Loucy (cell line): ENCODE measurements at regions not wholly inside any gene's neighbourhood (a gene's known extent, or its start where the extent isn't known, plus 50 kb on each side); places are given as distances from the start of the nearest gene placed in this dataset.

ENCODE experiments used
- H2AFZ ChIP-seq: fragments of 200-600 bp; sonication (generic); 2 replicates; pipeline ENCODE4 v1.6.0; 2016; ENCODE audit warnings: antibody characterized with exemption, mild to moderate bottlenecking, low read length, moderate library complexity
- H3F3A ChIP-seq: fragments of 200-600 bp; 2 replicates; pipeline ENCODE4 v1.6.0; 2016; ENCODE audit warnings: antibody characterized with exemption, low read depth, mild to moderate bottlenecking
- H3K27me3 ChIP-seq: fragments of 200-600 bp; sonication (generic); 2 replicates; pipeline ENCODE4 v1.6.1; 2014; ENCODE audit warnings: low read length, mild to moderate bottlenecking; ENCODE audit not compliant: insufficient read depth, poor library complexity, severe bottlenecking
- H3K36me3 ChIP-seq: fragments of 200-600 bp; sonication (generic); 2 replicates; pipeline ENCODE4 v1.6.1; 2016; ENCODE audit warnings: low read length; ENCODE audit not compliant: insufficient read depth
- H3K4me1 ChIP-seq: fragments of 200-600 bp; sonication (generic); 2 replicates; pipeline ENCODE4 v1.5.1; 2014; ENCODE audit warnings: low read length, mild to moderate bottlenecking; ENCODE audit not compliant: insufficient read depth, poor library complexity, severe bottlenecking
- H3K4me2 ChIP-seq: fragments of 200-600 bp; sonication (generic); 2 replicates; pipeline ENCODE4 v1.6.0; 2014; ENCODE audit warnings: antibody characterized with exemption, low read length, low read depth, mild to moderate bottlenecking; ENCODE audit not compliant: poor library complexity, severe bottlenecking
- H3K4me3 ChIP-seq: fragments of 200-600 bp; sonication (generic); 2 replicates; pipeline ENCODE4 v1.5.1; 2014; ENCODE audit warnings: low read length, mild to moderate bottlenecking, mixed read lengths; ENCODE audit not compliant: poor library complexity, severe bottlenecking
- H3K79me2 ChIP-seq: fragments of 200-600 bp; sonication (generic); 2 replicates; pipeline ENCODE4 v1.6.1; 2014; ENCODE audit warnings: low read length; ENCODE audit not compliant: insufficient read depth
- H3K9ac ChIP-seq: fragments of 200-600 bp; sonication (generic); 2 replicates; pipeline ENCODE4 v1.6.0; 2014; ENCODE audit warnings: mild to moderate bottlenecking, low read depth, low read length, moderate library complexity; ENCODE audit not compliant: poor library complexity, severe bottlenecking
- H3K9me2 ChIP-seq: fragments of 200-600 bp; sonication (generic); replicated peaks from 2 replicates; pipeline ENCODE4 v1.6.1; 2016; ENCODE audit warnings: low read depth, low read length, mixed read lengths
- H3K9me3 ChIP-seq: fragments of 200-600 bp; sonication (generic); 2 replicates; pipeline ENCODE4 v1.6.1; 2014; ENCODE audit warnings: mild to moderate bottlenecking, antibody characterized with exemption, low read length, low read depth; ENCODE audit not compliant: insufficient read depth
- H4K20me1 ChIP-seq: fragments of 200-600 bp; sonication (generic); 2 replicates; pipeline ENCODE4 v1.6.0; 2014; ENCODE audit warnings: antibody characterized with exemption, low read length, mild to moderate bottlenecking; ENCODE audit not compliant: insufficient read depth, poor library complexity, severe bottlenecking
- EZH2phosphoT487 ChIP-seq: fragments of 200-600 bp; IDR thresholded peaks from 2 replicates; pipeline ENCODE4 v1.6.1; 2018; ENCODE audit warnings: antibody characterized with exemption, mild to moderate bottlenecking, moderate library complexity, borderline replicate concordance
- TF ChIP-seq, protein P1 (sequence below): fragments of 200-600 bp; sonication (generic); conservative IDR thresholded peaks from 2 replicates; pipeline ENCODE4 v1.5.1; 2014; ENCODE audit warnings: mild to moderate bottlenecking, antibody characterized with exemption, low read length

DNA sequence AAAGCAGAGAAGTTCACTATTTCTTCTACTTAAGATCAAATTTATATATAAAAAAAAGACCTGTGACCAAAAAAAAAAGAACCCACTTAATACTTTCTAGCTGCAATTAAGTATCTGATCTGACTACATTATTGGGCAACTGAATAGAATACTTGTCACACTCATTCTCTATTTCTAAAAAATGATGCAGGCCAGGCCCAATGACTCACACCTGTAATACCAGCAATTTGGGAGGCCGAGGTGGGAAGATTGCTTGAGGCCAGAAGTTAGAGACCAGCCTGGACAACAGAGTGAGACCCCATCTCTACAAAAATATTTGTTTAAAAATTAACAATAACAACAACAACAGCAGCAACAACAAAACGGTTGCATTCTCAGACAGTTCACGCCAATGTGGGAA lies 108.8 kb upstream of the BMP2K start:
- no peak for TF ChIP-seq EZH2phosphoT487
- TF ChIP-seq, protein P1, sequence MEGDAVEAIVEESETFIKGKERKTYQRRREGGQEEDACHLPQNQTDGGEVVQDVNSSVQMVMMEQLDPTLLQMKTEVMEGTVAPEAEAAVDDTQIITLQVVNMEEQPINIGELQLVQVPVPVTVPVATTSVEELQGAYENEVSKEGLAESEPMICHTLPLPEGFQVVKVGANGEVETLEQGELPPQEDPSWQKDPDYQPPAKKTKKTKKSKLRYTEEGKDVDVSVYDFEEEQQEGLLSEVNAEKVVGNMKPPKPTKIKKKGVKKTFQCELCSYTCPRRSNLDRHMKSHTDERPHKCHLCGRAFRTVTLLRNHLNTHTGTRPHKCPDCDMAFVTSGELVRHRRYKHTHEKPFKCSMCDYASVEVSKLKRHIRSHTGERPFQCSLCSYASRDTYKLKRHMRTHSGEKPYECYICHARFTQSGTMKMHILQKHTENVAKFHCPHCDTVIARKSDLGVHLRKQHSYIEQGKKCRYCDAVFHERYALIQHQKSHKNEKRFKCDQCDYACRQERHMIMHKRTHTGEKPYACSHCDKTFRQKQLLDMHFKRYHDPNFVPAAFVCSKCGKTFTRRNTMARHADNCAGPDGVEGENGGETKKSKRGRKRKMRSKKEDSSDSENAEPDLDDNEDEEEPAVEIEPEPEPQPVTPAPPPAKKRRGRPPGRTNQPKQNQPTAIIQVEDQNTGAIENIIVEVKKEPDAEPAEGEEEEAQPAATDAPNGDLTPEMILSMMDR, result no peak
- no peaks in the 10 kb centered on the region for H4K20me1 ChIP-seq
- no peaks in the 10 kb centered on the region for H3F3A ChIP-seq
- no peaks in the 10 kb centered on the region for H3K9me2 ChIP-seq
- no peaks in the 10 kb centered on the region for H3K27me3 ChIP-seq
- no peak overlapping the region for H3K4me2 ChIP-seq
- H3K4me1 ChIP-seq, result peaks cover 42% of the 10 kb centered on the region
- H3K9me3 ChIP-seq, result no peaks in the 10 kb centered on the region
- no peak overlapping the region for H3K4me3 ChIP-seq
- no peak overlapping the region for H3K9ac ChIP-seq
- H3K36me3 ChIP-seq, result no peaks in the 10 kb centered on the region
- no peak overlapping the region for H2AFZ ChIP-seq
- no peaks in the 10 kb centered on the region for H3K79me2 ChIP-seq

DNA sequence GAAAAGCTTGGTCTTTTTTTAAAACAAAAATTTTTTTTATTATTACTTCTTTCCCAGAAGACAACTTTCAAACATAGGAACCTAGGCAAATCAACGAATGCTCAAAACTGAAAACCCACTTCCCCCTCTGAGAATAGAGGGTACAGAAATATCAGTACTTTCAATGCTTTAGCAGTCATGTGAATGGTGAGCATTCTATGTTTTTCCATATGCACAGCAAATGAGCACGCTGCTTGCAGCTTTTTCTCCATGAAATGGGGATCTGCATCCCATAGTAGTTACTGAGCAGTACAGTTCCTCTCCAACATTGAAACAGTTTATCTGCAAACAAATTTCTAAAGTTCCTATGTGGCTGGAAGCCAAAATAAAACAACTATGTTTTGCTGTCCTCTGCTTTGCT lies 108.4 kb upstream of the BMP2K start:
- H2AFZ ChIP-seq, result peak overlapping the region; percentile 72
- TF ChIP-seq EZH2phosphoT487, result no peak
- TF ChIP-seq, protein P1, result no peak
- H3K9ac ChIP-seq, result no peak overlapping the region
- H3K4me2 ChIP-seq, result peak overlapping the region; percentile 21
- no peaks in the 10 kb centered on the region for H3K9me2 ChIP-seq
- no peaks in the 10 kb centered on the region for H3K9me3 ChIP-seq
- H3K4me1 ChIP-seq, result peaks cover 38% of the 10 kb centered on the region
- H3K27me3 ChIP-seq, result no peaks in the 10 kb centered on the region
- no peaks in the 10 kb centered on the region for H4K20me1 ChIP-seq
- H3K36me3 ChIP-seq, result no peaks in the 10 kb centered on the region
- H3F3A ChIP-seq, result no peaks in the 10 kb centered on the region
- H3K4me3 ChIP-seq, result no peak overlapping the region
- no peaks in the 10 kb centered on the region for H3K79me2 ChIP-seq

DNA sequence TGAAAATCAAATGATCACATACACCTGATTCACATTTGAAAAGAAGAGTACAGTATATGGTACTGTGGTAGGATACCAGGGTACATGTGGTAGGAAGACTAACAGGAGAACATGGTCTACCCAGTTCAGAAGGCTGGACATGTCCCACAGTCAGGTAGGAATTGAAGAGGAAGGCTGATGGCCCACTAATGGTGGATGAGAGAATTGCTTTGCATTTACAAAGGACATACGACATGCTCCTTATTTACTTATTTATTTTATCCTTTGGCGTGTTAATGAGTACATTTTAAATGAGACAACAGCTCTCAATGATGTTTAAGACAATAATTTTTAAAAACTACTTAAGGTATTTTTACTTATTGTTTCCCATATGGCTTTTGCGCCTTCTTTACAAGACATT lies 106.7 kb upstream of the BMP2K start:
- no peaks in the 10 kb centered on the region for H3K36me3 ChIP-seq
- H3K27me3 ChIP-seq, result no peaks in the 10 kb centered on the region
- TF ChIP-seq, protein P1, result peak; percentile 68
- TF ChIP-seq EZH2phosphoT487, result no peak
- no peaks in the 10 kb centered on the region for H3F3A ChIP-seq
- peak overlapping the region; percentile 13; the same call in 1 of the 2 replicates for H2AFZ ChIP-seq
- H3K4me1 ChIP-seq, result peaks cover 37% of the 10 kb centered on the region
- no peak overlapping the region for H3K9ac ChIP-seq
- H4K20me1 ChIP-seq, result no peaks in the 10 kb centered on the region
- H3K4me3 ChIP-seq, result no peak overlapping the region
- H3K9me3 ChIP-seq, result no peaks in the 10 kb centered on the region
- H3K9me2 ChIP-seq, result no peaks in the 10 kb centered on the region
- no peaks in the 10 kb centered on the region for H3K79me2 ChIP-seq
- no peak overlapping the region for H3K4me2 ChIP-seq
